ENCODE measurements at regions not wholly inside any gene's neighbourhood (a gene's known extent, or its start where the extent isn't known, plus 50 kb on each side); places are given as distances from the start of the nearest gene placed in this dataset.

- no peak for TF ChIP-seq CTCF (IDR thresholded peaks at IDR 0.05; ENCODE audit: insufficient read depth, low read length)
- no peak for TF ChIP-seq GABPA (IDR thresholded peaks at IDR 0.05; ENCODE audit: low read depth)
- TF ChIP-seq POLR2AphosphoS5 (IDR thresholded peaks at IDR 0.05; ENCODE audit: low read depth), result no peak
- no peak for TF ChIP-seq REST (IDR thresholded peaks at IDR 0.05; ENCODE audit: insufficient replicate concordance, low read depth)
- no peak for TF ChIP-seq SPI1 (IDR thresholded peaks at IDR 0.05; ENCODE audit: borderline replicate concordance, low read depth)
- no peak overlapping the region for H3K27ac ChIP-seq (replicated peaks)
- no peaks in the 10 kb centered on the region for H3K27me3 ChIP-seq (ENCODE audit: insufficient read depth, poor library complexity, severe bottlenecking)
- H3K4me3 ChIP-seq (replicated peaks; ENCODE audit: insufficient read depth, low read length), result no peak overlapping the region
- no peak for DNase-seq (ENCODE audit: low read depth in 1 of 2, low spot score in 1 of 2)
These were observed 84.6 kb upstream of the SPTLC3 start for GRCh38 chr20:12924126-12924525.

- H3K27ac ChIP-seq (replicated peaks), result no peak overlapping the region
- DNase-seq (ENCODE audit: low read depth in 1 of 2, low spot score in 1 of 2), result peak; percentile 24 to 57
- H3K27me3 ChIP-seq (ENCODE audit: insufficient read depth, poor library complexity, severe bottlenecking), result no peaks in the 10 kb centered on the region
- no peak overlapping the region for H3K4me3 ChIP-seq (replicated peaks; ENCODE audit: insufficient read depth, low read length)
- TF ChIP-seq SPI1 (IDR thresholded peaks at IDR 0.05; ENCODE audit: borderline replicate concordance, low read depth) (peak; percentile 81; the same call in 1 of the 2 replicates), POLR2AphosphoS5 (IDR thresholded peaks at IDR 0.05; ENCODE audit: low read depth) (no peak), CTCF (IDR thresholded peaks at IDR 0.05; ENCODE audit: insufficient read depth, low read length) (peak; percentile 71), GABPA (IDR thresholded peaks at IDR 0.05; ENCODE audit: low read depth) (no peak)
These were observed 83.5 kb upstream of the SPTLC3 start for GRCh38 chr20:12925210-12925755.

- TF ChIP-seq POLR2AphosphoS5 (IDR thresholded peaks at IDR 0.05; ENCODE audit: low read depth) (no peak), CTCF (IDR thresholded peaks at IDR 0.05; ENCODE audit: insufficient read depth, low read length) (no peak), REST (IDR thresholded peaks at IDR 0.05; ENCODE audit: insufficient replicate concordance, low read depth) (no peak), GABPA (IDR thresholded peaks at IDR 0.05; ENCODE audit: low read depth) (no peak), SPI1 (IDR thresholded peaks at IDR 0.05; ENCODE audit: borderline replicate concordance, low read depth) (no peak)
- Histone ChIP-seq H3K27ac (replicated peaks) (no peak overlapping the region), H3K27me3 (ENCODE audit: insufficient read depth, poor library complexity, severe bottlenecking) (no peaks in the 10 kb centered on the region)
These were observed 82.6 kb upstream of the SPTLC3 start for GRCh38 chr20:12925863-12926793.

More at GRCh38 chr20:12925863-12926793, 82.6 kb upstream of the SPTLC3 start:
- DNase-seq (ENCODE audit: low read depth in 1 of 2, low spot score in 1 of 2), result no peak
- H3K4me3 ChIP-seq (replicated peaks; ENCODE audit: insufficient read depth, low read length), result no peak overlapping the region

All from HL-60 (cell line).